HL-60 (cell line): ENCODE measurements at regions not wholly inside any gene's neighbourhood (a gene's known extent, or its start where the extent isn't known, plus 50 kb on each side); places are given as distances from the start of the nearest gene placed in this dataset.

Experiments
- DNase-seq, 2 experiments: peaks; one replicate each; pipeline ENCODE4 v3.0.0-alpha.2; 2010 to 2020; ENCODE audit warnings: low read depth in 1 of 2, low spot score in 1 of 2
- H3K27ac ChIP-seq: fragments of 250-450 bp; sonication (Bioruptor Pico); replicated peaks from 2 replicates; pipeline ENCODE4 v1.5.1; 2020; ENCODE audit warnings: mild to moderate bottlenecking, moderate library complexity
- H3K27me3 ChIP-seq: fragments of 250-450 bp; sonication (Bioruptor Pico); 2 replicates; pipeline ENCODE4 v1.5.1; 2021; ENCODE audit warnings: mild to moderate bottlenecking, moderate library complexity; ENCODE audit not compliant: insufficient read depth, poor library complexity, severe bottlenecking
- H3K4me3 ChIP-seq: replicated peaks from 2 replicates; pipeline ENCODE4 v1.5.1; 2011; ENCODE audit warnings: mild to moderate bottlenecking, control low read depth, low read length; ENCODE audit not compliant: insufficient read depth
- CTCF ChIP-seq: IDR thresholded peaks from one replicate; pipeline ENCODE4 v1.5.1; 2011; ENCODE audit warnings: low read length, control low read depth, inconsistent platforms; ENCODE audit not compliant: insufficient read depth
- GABPA ChIP-seq: IDR thresholded peaks from 2 replicates; pipeline ENCODE4 v1.6.1; 2012; ENCODE audit warnings: low read depth
- POLR2AphosphoS5 ChIP-seq: IDR thresholded peaks from 2 replicates; pipeline ENCODE4 v1.6.1; 2012; ENCODE audit warnings: low read depth
- REST ChIP-seq: IDR thresholded peaks from 2 replicates; pipeline ENCODE4 v1.6.1; 2012; ENCODE audit warnings: low read depth; ENCODE audit not compliant: insufficient replicate concordance
- SPI1 ChIP-seq: IDR thresholded peaks from 2 replicates; pipeline ENCODE4 v1.6.1; 2012; ENCODE audit warnings: low read depth, mild to moderate bottlenecking, borderline replicate concordance

GRCh38 chr21:25149022-25149421, 458.3 kb downstream of the MRPL39 start:
- no peak for TF ChIP-seq SPI1
- TF ChIP-seq GABPA, result no peak
- no peak for TF ChIP-seq REST
- no peak for TF ChIP-seq CTCF
- no peak for TF ChIP-seq POLR2AphosphoS5
- no peak overlapping the region for H3K27ac ChIP-seq
- no peaks in the 10 kb centered on the region for H3K27me3 ChIP-seq
- H3K4me3 ChIP-seq, result no peak overlapping the region
- DNase-seq, result no peak

GRCh38 chr21:25139414-25139813, 467.9 kb downstream of the MRPL39 start:
- DNase-seq, result no peak
- Histone ChIP-seq H3K27ac (no peak overlapping the region), H3K27me3 (no peaks in the 10 kb centered on the region), H3K4me3 (no peak overlapping the region)
- TF ChIP-seq REST, result no peak
- TF ChIP-seq GABPA, result no peak
- TF ChIP-seq POLR2AphosphoS5, result no peak
- TF ChIP-seq CTCF, result no peak
- TF ChIP-seq SPI1, result no peak

GRCh38 chr21:25133939-25134338, 473.3 kb downstream of the MRPL39 start:
- DNase-seq, result no peak
- TF ChIP-seq CTCF (no peak), REST (no peak), GABPA (no peak), POLR2AphosphoS5 (no peak)
- H3K4me3 ChIP-seq, result no peak overlapping the region
- no peak overlapping the region for H3K27ac ChIP-seq
- no peaks in the 10 kb centered on the region for H3K27me3 ChIP-seq
